ENCODE measurements at regions not wholly inside any gene's neighbourhood (a gene's known extent, or its start where the extent isn't known, plus 50 kb on each side); places are given as distances from the start of the nearest gene placed in this dataset.
"Not testable (repeated sequence)": the region's sequence is repeated elsewhere in the genome, so short reads cannot be mapped to it uniquely, and the experiment has no call there.

GRCh38 chr7:73216046-73216675 is 92.5 kb downstream of the NSUN5 start:
- intact Hi-C loops (cut with micrococcal nuclease); H3K4me1 Mint-ChIP-seq; H3K36me3 ChIP-seq (ENCODE audit: control insufficient read depth, insufficient read depth, low read length); H3K9me3 Mint-ChIP-seq; H3K4me3 Mint-ChIP-seq; H3K27me3 Mint-ChIP-seq (ENCODE audit: low read depth in 2 of 2); H3K9me3 ChIP-seq (ENCODE audit: control insufficient read depth, insufficient read depth, low read length); H3K27ac ChIP-seq (ENCODE audit: low read length); DNase-seq; H3K27ac Mint-ChIP-seq; H3K4me3 ChIP-seq (ENCODE audit: low read length); H3K36me3 Mint-ChIP-seq; H3K27me3 ChIP-seq (ENCODE audit: control insufficient read depth, insufficient read depth, low read length): not testable (repeated sequence)
- peak in 1 of 3 donors; percentile 51 for ATAC-seq
- 100% methylated on average over 1 of the region's 10 CpGs for WGBS (ENCODE audit: insufficient coverage)
- H3K4me1 ChIP-seq (ENCODE audit: control insufficient read depth, insufficient read depth, low read length), result peaks cover 11% of the 10 kb centered on the region

GRCh38 chr7:73215232-73215631 is 93.4 kb downstream of the NSUN5 start:
- intact Hi-C loops (cut with micrococcal nuclease); H3K9me3 Mint-ChIP-seq; H3K27ac ChIP-seq (ENCODE audit: low read length); H3K4me1 Mint-ChIP-seq; H3K4me3 ChIP-seq (ENCODE audit: low read length); H3K4me3 Mint-ChIP-seq; H3K36me3 Mint-ChIP-seq; H3K27ac Mint-ChIP-seq; H3K9me3 ChIP-seq (ENCODE audit: control insufficient read depth, insufficient read depth, low read length); H3K36me3 ChIP-seq (ENCODE audit: control insufficient read depth, insufficient read depth, low read length); H3K27me3 Mint-ChIP-seq (ENCODE audit: low read depth in 2 of 2); DNase-seq; H3K27me3 ChIP-seq (ENCODE audit: control insufficient read depth, insufficient read depth, low read length): not testable (repeated sequence)
- no CpG with 5 or more reads among the region's 7 CpGs for WGBS (ENCODE audit: insufficient coverage)
- peak in 2 of 3 donors; percentile 38 to 60 for ATAC-seq
- peaks cover 11% of the 10 kb centered on the region for H3K4me1 ChIP-seq (ENCODE audit: control insufficient read depth, insufficient read depth, low read length)

- H3K36me3 ChIP-seq (ENCODE audit: control insufficient read depth, insufficient read depth, low read length); H3K27me3 Mint-ChIP-seq (ENCODE audit: low read depth in 2 of 2); H3K36me3 Mint-ChIP-seq; H3K27me3 ChIP-seq (ENCODE audit: control insufficient read depth, insufficient read depth, low read length); intact Hi-C loops (cut with micrococcal nuclease); H3K4me3 Mint-ChIP-seq; ATAC-seq; H3K27ac ChIP-seq (ENCODE audit: low read length); H3K9me3 ChIP-seq (ENCODE audit: control insufficient read depth, insufficient read depth, low read length); H3K4me1 Mint-ChIP-seq; H3K4me3 ChIP-seq (ENCODE audit: low read length); H3K9me3 Mint-ChIP-seq; H3K27ac Mint-ChIP-seq: not testable (repeated sequence)
- H3K4me1 ChIP-seq (ENCODE audit: control insufficient read depth, insufficient read depth, low read length), result peaks cover 11% of the 10 kb centered on the region
- WGBS (ENCODE audit: insufficient coverage), result 87% methylated on average over 4 of the region's 4 CpGs
- DNase-seq, result peak in 1 of 2 donors; percentile 1
Observed at GRCh38 chr7:73214471-73214870, 94.2 kb downstream of the NSUN5 start.

GRCh38 chr7:73213076-73213475 is 95.5 kb downstream of the NSUN5 start:
- H3K27ac ChIP-seq (ENCODE audit: low read length); H3K4me1 Mint-ChIP-seq; H3K36me3 ChIP-seq (ENCODE audit: control insufficient read depth, insufficient read depth, low read length); H3K4me3 Mint-ChIP-seq; DNase-seq; ATAC-seq; H3K36me3 Mint-ChIP-seq; H3K27ac Mint-ChIP-seq; H3K9me3 Mint-ChIP-seq; intact Hi-C loops (cut with micrococcal nuclease); H3K27me3 ChIP-seq (ENCODE audit: control insufficient read depth, insufficient read depth, low read length); H3K9me3 ChIP-seq (ENCODE audit: control insufficient read depth, insufficient read depth, low read length); H3K27me3 Mint-ChIP-seq (ENCODE audit: low read depth in 2 of 2); H3K4me3 ChIP-seq (ENCODE audit: low read length): not testable (repeated sequence)
- H3K4me1 ChIP-seq (ENCODE audit: control insufficient read depth, insufficient read depth, low read length), result peaks cover 11% of the 10 kb centered on the region
- WGBS (ENCODE audit: insufficient coverage), result 22% methylated on average over 2 of the region's 7 CpGs

- H3K4me1 ChIP-seq (ENCODE audit: control insufficient read depth, insufficient read depth, low read length); H3K4me3 Mint-ChIP-seq; DNase-seq; H3K9me3 ChIP-seq (ENCODE audit: control insufficient read depth, insufficient read depth, low read length); H3K4me3 ChIP-seq (ENCODE audit: low read length); H3K27me3 Mint-ChIP-seq (ENCODE audit: low read depth in 2 of 2); H3K27me3 ChIP-seq (ENCODE audit: control insufficient read depth, insufficient read depth, low read length); H3K4me1 Mint-ChIP-seq; H3K36me3 Mint-ChIP-seq; H3K9me3 Mint-ChIP-seq; H3K27ac Mint-ChIP-seq; H3K27ac ChIP-seq (ENCODE audit: low read length); ATAC-seq; H3K36me3 ChIP-seq (ENCODE audit: control insufficient read depth, insufficient read depth, low read length); intact Hi-C loops (cut with micrococcal nuclease): not testable (repeated sequence)
- WGBS (ENCODE audit: insufficient coverage), result 90% methylated on average over 1 of the region's 3 CpGs
Observed at GRCh38 chr7:73205594-73205993, 103.0 kb downstream of the NSUN5 start.

- WGBS (ENCODE audit: insufficient coverage), result no CpG with 5 or more reads among the region's 5 CpGs
- H3K4me3 ChIP-seq (ENCODE audit: low read length); H3K27ac Mint-ChIP-seq; H3K27me3 Mint-ChIP-seq (ENCODE audit: low read depth in 2 of 2); intact Hi-C loops (cut with micrococcal nuclease); H3K36me3 ChIP-seq (ENCODE audit: control insufficient read depth, insufficient read depth, low read length); DNase-seq; H3K9me3 Mint-ChIP-seq; H3K27me3 ChIP-seq (ENCODE audit: control insufficient read depth, insufficient read depth, low read length); H3K4me3 Mint-ChIP-seq; H3K9me3 ChIP-seq (ENCODE audit: control insufficient read depth, insufficient read depth, low read length); H3K36me3 Mint-ChIP-seq; H3K4me1 ChIP-seq (ENCODE audit: control insufficient read depth, insufficient read depth, low read length); H3K27ac ChIP-seq (ENCODE audit: low read length); ATAC-seq; H3K4me1 Mint-ChIP-seq: not testable (repeated sequence)
Observed at GRCh38 chr7:73204898-73205297, 103.7 kb downstream of the NSUN5 start.

GRCh38 chr7:73203312-73203711 is 105.3 kb downstream of the NSUN5 start:
- ATAC-seq; H3K36me3 Mint-ChIP-seq; H3K27ac ChIP-seq (ENCODE audit: low read length); H3K36me3 ChIP-seq (ENCODE audit: control insufficient read depth, insufficient read depth, low read length); H3K27me3 Mint-ChIP-seq (ENCODE audit: low read depth in 2 of 2); H3K4me1 Mint-ChIP-seq; H3K9me3 Mint-ChIP-seq; H3K4me3 ChIP-seq (ENCODE audit: low read length); intact Hi-C loops (cut with micrococcal nuclease); H3K27me3 ChIP-seq (ENCODE audit: control insufficient read depth, insufficient read depth, low read length); H3K9me3 ChIP-seq (ENCODE audit: control insufficient read depth, insufficient read depth, low read length); H3K4me3 Mint-ChIP-seq; H3K27ac Mint-ChIP-seq; DNase-seq; H3K4me1 ChIP-seq (ENCODE audit: control insufficient read depth, insufficient read depth, low read length): not testable (repeated sequence)
- no CpG with 5 or more reads among the region's 5 CpGs for WGBS (ENCODE audit: insufficient coverage)

- H3K36me3 ChIP-seq (ENCODE audit: control insufficient read depth, insufficient read depth, low read length); ATAC-seq; intact Hi-C loops (cut with micrococcal nuclease); DNase-seq; H3K9me3 Mint-ChIP-seq; H3K4me1 Mint-ChIP-seq; H3K9me3 ChIP-seq (ENCODE audit: control insufficient read depth, insufficient read depth, low read length); H3K4me1 ChIP-seq (ENCODE audit: control insufficient read depth, insufficient read depth, low read length); H3K4me3 Mint-ChIP-seq; H3K27ac Mint-ChIP-seq; H3K36me3 Mint-ChIP-seq; H3K4me3 ChIP-seq (ENCODE audit: low read length); H3K27me3 Mint-ChIP-seq (ENCODE audit: low read depth in 2 of 2); H3K27ac ChIP-seq (ENCODE audit: low read length); H3K27me3 ChIP-seq (ENCODE audit: control insufficient read depth, insufficient read depth, low read length): not testable (repeated sequence)
- 96% methylated on average over 6 of the region's 9 CpGs for WGBS (ENCODE audit: insufficient coverage)
Observed at GRCh38 chr7:73201264-73201663, 107.4 kb downstream of the NSUN5 start.

All from natural killer cell (primary cell).